CD4-positive, alpha-beta T cell treated with Interleukin-10 for 1 hour (primary cell): ENCODE measurements at regions not wholly inside any gene's neighbourhood (a gene's known extent, or its start where the extent isn't known, plus 50 kb on each side); places are given as distances from the start of the nearest gene placed in this dataset.

Experiments used
- DNase-seq: peaks from one replicate; pipeline ENCODE4 v3.0.0-alpha.2; 2020

DNA sequence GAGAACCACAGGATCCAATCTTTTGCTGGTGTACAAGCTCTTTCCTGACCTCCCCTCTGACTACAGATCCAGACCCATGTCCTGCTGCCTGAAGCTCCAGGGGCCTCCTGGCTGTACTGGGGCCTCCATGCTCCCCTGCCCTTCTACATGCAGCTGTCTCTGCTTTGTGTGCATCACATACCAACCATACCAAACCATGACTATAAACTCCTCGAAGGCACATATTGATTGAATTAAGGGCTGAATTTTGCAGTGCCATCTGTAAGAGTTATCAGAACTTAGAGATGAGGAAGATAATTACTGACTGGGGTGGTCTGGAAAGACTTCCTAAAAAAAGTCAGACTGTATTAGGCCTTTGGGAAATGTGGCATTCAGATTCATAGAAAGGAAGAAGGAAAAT, 139.9 kb upstream of the CXCR4 start:
- DNase-seq, result no peak

DNA sequence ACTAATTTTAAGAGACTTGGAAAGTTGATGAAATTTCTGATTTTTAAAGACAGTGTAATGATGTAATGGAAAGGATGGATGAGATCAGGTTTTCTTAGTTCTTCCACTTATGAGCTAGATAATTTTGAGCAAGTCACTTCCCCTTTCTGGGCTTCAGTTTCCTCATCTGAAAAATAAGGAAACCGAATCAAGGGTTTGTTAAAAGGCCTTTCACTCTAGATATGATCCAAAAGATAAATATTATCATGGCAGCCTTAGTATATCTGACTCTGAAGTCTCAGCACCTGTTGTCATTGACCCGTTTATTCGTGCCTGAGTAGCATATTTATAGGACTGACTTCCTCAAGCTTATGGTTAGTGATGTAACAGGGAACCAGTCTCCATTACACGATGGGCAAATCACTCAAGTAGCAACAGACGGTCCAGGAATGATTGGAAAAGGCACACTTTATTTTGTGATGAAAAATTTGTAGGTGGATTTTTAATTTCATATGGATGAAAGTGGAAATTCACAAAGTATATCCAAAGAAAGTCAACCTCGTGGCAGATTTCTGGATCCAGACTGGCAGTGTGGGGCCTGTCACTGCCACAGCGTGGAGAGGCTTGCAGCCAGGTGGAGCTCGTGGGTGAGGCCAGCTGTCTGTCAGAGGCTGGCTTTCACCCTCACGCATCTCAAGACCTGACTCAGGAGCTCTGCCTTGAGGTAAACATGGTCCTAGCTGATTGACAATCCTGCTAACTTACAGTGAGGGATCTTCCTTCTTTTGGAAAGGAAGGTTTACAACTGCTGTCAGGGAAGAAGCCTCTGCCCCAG, 137.9 kb upstream of the CXCR4 start:
- no peak for DNase-seq

DNA sequence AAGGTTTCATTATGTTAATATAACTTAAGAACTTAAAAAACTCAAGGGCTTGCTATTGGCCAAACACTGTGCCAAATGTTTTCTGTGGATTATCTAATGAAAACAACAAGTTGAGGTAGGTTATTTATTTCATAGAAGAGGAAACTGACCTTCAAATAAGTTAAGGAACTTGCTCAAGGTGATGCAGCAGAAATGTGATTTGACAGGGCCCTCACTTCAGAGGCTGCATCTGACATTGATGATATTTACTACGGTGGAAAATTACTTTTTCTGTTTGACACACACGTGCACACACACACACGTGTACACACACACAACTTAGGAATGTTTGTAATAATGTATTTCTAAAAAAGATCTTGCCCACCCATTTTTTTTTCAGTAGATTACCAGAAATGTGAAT, 137.2 kb upstream of the CXCR4 start:
- DNase-seq, result no peak

DNA sequence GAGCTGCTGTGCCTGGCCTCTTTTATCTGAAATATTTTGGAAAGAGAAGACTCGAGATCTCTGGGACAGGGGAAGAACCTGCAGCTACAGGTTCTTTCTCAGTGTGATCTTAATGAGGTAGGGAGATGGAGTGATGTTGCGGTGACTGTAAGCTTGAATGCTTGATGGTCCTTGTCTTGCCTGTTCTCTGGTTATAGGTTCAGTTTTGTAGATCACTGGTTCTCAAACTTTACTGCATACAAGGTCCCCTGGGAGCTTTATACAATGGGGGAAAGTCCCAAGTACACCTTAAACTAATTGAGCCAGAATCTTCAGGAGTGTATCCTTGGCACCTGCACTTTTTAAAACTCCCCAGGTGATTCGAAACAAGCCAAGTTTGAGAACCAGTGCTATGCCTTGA, 136.7 kb upstream of the CXCR4 start:
- DNase-seq, result no peak

DNA sequence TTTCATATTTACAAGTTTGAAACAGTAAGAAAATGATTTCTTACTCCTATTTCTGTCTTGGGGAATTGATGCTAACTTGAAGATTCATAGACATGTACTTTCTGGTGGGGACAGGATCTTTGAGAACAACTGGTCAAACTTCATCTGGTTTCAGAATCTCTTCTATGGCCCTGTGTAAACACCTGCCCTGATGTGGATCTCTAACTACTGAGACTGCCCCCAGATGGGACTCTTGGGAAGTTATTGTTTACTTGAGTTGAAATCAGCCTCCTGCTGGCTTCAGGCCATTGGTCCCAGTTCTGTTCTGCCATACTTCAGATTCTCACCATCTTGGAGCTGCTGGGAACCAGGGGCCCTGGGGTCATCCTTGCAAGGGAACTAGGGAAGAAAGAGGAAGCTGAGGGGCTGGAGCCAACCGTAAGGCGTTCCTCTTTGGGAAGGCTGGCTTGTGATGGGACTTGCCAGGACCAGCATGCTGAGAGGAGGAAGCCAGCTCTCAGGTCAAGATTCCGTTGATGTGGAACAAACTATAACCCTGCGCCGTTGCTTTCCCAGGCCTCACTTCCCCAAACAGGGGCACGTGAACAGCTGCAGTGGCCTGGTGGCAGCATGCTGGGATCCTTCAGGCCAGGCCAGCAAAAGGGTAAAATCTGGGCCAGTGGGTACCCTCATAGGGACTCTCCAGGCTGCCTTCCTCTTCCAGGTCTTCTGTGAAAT, 135.5 kb upstream of the CXCR4 start:
- no peak for DNase-seq

DNA sequence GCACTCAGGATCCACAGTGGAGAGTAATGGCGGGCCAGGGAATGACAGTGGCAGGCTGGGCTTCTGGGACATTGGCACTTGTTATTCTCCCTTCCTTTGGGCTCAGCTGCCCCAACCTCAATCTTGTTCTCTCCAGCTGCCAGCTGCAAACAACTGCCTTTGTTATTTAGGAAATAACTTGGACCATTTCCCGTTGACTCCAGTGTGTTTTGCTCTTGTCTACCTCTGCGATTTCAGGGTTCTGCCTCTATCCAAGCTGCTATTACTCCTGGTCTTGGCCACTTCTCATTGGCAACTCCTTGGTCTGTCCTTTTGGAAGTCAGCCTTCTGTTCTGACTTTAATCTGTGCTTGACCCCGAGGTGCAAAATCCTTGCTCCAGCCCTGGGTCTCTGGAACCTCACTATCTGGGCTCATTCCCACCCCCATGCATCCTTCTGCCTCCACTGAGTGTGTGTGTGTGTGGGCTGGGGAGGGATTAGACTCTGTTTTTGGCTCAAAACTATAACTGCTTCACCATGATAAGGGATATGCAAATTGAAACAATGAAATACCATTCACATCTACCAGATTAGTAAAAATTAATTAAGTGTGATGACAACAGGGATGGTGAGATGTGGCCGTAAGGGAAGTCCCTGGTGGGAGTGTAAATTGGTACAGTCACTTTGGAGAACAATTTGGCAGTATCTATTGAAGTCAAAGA, 134.1 kb upstream of the CXCR4 start:
- no peak for DNase-seq

DNA sequence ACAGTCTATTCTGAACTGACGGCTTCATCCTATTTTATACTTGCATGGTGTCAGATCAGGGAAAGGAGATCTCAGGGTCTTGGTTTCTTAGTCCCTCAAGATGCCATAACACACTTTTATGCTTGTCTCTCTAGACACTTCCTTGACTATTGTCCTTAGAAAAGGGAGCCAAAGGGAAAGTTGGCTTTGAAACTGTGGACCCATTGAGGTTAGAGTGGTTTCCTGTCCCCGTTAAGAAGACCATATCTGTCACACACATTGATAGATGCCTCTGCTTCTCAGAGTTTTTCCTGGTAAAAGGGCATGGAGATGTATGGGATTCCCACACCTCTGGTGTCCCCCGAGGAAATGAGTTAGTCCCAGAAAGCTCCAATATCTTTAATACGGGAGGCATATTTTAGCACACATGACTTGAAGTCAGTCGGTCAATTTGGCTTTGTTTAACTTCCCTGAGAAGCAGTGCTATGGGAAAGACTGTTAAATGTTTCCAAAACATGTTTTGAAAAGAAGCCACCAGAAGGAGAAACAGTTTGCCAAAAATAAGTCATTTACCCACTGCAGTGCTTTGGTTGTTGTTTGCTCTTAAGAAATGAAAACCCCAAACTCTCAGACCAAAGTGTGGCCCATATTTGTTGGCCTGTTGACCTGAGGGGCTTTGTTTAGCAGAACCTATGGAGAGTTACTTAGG, 133.4 kb upstream of the CXCR4 start:
- DNase-seq, result no peak

DNA sequence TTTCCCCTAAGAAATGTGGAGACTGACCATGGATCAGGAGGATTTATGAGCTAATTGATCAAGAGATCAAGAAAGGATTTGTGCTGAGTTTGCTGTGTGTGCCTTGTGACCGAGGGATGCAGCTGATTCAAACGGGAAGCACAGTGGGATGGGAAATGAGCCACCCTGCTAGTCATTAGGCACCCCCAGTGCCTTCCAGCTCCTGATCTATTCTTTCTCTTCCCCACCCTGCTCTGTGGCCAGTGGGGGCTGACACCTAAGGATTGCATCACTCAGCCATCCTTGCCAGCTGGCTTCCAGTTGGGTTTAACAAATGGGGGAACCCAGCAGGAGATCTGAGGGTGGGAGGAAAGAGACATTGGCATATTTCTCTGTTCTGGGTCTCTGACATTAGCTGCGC, 132.2 kb upstream of the CXCR4 start:
- DNase-seq, result no peak

DNA sequence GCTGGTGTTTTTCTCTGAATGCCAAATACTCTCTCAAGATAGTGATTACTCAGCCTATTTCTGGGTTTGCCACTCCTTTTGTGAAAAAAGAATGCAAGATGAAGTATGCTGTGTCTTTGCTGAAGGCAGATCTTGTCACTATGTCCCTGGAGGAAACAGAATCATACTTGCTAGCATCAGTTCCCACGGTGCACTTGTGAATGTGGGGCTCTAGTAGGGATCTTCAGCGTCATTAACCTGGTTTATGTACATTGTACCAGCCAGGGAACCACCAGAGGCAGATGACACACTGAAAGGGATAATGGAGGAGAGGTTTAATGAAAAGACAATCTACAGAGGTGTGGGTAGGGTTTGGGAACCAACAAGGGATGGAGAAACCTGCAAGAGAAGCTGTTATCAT, 131.0 kb upstream of the CXCR4 start:
- DNase-seq, result no peak

DNA sequence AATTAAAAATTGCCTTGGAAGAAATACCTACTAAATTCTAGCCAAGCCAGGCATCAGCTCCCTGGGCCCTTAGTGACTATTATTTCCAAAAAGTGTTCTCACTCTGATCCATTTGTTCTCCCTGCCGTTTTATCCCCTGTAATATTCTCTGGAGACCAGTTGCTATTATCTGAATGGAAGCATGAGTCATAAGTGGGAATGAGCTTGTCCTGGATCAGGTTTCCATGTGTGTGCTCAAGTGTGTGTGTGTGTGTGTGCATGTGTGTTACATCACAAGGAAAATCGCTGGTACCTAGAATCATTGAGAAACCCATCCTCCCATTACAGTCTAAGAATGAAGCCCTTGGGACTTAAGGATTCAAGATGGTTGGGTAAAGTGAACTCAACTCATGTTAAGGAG, 130.3 kb upstream of the CXCR4 start:
- DNase-seq, result no peak

DNA sequence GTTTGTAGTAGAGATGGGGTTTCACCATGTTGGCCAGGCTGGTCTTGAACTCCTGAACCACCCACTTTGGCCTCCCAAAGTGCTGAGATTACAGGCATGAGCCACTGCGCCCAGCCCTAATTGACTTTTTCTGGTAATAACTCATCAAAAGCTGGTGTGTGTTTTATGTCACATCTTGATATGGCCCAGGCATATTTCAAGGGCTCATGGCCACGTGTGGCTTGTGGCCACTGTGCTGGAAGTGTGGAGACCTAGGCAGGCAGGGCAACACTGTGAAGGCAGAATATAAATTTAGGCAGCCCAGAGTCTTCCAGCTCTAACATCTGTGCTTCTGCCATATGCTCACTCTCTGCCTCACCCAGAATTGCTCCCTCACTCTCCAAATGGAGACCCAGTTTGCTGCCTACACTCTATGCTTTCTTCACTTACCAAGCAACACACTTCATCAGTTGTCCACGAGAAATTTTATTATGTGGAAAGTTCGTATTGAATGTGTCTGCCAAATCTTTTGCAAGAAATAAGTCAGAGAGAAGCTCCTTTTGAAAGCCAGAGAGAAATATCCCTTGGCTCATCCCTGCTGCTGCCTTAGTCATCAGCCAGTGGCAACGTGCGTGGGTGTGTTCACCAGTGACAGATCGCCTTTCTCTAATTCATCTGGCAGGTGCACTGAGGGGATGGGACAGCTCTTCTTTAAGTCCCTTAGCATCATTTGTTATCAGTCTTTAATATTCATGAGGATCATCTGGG, 129.4 kb upstream of the CXCR4 start:
- DNase-seq, result no peak

DNA sequence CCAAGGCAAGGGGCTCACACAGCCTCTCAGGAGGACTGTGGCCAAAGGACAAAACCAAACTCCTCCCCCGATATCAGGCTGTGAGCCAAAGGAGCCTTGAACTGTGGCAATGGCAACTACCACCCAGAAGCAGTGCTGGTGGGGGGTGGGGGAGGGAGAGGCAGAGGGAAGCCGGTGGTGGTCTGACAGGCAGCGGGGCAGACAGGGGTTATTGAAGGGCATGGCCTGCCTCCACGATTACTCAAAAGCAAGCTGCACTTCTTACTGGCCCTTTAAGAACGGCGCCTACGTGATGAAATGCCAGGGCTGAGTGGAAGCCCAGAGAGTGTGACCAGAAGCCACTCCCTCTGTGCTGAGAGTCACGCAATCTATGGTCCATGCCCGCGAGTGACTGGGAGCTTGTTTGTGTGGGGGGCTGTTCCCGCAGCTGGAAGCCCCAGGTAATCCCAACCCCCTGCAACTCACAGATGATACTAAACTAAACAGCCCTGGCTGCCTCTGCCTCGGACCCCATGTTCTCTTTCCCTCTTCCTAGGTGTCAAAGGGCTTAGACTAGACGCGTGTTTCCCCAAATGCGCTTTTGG, 128.2 kb upstream of the CXCR4 start:
- DNase-seq, result no peak

DNA sequence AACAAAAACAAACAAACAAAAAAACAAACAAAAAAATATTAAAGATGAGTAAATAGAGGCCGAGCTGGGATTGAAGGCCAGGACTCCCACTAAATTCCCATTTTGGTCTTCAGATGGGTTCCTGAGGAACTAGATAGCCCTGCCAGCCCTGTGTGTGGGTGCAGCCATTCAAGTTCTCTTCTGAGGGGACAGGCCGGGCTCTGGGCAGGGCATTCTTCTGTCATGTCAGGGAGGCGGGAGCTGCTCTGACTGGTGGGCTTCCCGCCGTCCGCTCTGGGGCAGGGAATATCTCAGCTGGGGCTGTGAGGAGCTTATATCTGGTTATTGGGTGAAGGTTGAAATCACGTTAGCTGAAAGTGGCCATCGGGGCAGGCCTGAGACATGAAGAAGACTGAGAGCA, 127.3 kb upstream of the CXCR4 start:
- no peak for DNase-seq

DNA sequence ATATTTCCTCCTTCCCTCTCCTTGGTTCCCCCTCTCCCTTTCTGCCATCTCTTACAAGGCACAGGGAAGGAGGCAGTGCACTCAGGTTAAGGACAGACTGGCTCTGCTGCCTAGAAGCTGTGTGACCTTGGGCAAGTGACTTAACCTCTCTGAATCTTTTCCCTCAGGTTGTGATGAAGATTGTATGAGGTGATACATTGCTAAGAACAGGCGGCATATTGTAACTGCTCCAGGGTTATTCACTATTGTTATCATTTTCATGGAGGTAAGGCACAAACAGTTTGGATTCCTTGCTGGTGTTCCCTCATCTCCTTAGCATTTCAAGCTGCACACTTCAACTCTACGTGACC, 126.6 kb upstream of the CXCR4 start:
- no peak for DNase-seq

DNA sequence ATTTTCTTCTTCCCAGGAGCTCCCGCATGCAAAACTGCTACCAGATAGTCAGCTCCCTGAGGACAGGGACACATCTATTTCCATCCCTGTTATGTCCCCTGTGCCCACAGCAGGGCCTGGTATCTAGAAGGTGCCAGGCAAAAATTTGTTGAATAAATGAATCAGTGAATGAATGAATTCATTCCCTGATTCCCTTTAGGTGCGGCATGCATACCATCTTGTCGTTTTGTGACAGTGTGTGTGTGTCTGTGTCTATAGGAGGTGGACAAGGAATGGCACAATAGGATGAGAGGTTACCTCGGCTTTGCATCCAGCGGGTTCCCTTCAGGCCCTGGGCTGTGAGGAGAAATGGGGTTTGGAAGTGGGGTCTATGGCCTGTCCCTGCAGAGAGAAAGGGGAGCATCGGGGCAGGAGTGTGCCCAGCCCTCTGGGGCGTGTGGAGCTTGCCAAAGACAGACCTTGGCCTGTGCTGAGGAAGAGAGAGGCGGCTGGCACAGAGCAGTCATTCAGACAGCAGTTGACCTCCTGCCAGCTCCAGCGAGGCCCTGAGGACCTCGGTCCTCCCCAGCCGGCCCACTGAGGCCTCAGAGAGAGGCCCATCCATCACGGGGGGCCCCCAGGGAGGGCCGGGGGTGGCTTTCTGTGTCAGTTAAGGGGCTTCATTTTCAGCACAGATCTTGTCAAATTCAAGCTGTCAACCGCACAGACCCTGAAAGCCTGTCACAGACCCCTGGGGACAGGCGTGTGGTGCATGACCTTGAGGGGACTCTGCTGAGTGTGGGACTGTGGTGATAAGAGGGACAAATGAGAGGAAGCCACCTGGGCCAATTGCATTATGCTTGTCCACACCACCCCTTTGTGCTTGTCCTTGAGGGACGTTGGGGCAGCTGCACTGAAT, 125.9 kb upstream of the CXCR4 start:
- DNase-seq, result no peak

DNA sequence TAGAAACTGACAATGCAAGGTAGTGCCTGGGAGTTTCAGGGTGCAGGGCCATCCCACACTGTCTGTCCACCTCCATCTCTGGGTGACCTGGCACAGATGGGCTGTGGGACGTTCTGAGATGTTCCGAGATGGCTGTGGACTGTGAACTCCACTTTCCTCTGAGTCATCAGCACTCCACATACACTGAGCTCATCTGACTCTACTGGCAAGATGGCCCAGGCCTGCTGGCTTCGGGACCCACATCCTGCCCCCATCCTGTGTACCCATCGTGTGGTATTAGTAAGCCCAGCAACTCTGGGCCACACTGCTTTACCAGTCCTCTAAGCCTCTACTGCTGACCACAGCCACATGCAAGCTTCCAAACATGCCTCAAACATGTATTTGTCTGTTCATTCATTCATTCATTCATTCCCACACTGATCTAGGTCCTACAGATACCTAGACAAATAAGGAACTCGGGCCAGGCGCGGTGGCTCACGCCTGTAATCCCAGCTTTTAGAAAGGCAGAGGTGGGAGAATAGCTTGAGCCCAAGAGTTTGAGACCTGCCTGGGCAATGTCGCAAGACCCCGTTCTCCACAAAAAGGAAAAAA, 124.8 kb upstream of the CXCR4 start:
- peak; percentile 62 for DNase-seq

DNA sequence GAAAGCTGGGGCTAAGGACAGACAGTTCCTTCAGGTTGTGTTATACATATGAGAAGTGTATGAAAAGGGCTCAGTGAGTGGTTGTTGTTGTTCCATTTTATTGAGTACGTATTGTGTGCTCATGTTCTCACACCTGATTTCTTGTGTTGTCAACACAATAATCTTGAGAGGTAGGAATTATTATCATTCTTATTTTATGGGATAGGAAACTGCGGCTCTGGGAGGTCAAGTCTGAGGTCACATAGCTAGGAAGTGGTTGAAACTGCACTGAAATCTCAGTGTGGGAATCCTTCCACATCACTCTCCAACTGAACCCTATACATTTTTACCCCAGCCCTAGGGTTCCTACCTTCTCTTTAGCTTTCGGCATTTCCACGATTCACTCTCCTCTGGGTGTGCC, 124.2 kb upstream of the CXCR4 start:
- no peak for DNase-seq

DNA sequence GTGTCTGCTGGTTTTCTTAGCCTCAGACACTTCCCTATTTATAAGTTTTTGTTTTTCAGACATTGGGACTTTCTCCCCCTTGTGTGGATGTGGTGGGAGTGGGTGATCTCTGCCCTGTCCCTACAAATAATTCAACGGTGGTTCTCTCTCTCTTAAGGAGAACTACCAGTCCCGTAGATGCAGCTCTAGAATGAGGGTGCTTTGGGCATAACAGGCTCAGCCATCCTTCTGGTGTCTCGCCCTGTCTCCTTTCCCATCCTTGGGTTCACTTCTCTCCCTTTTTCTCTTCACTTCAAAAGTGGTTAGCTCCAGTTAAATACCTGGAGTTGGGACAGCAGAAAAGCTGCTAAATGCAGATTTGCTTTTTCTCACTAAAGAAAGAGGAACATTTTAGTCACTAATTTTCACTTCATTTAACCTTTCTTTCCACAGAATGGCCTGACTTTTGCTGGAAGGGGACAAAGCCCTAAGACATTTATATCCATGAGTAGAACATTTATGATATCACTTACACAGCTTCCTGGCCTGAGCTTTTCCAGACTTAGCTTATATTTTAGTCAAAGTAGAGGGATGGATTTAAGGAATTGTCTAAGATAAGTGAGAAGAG, 121.2 kb upstream of the CXCR4 start:
- DNase-seq, result no peak

DNA sequence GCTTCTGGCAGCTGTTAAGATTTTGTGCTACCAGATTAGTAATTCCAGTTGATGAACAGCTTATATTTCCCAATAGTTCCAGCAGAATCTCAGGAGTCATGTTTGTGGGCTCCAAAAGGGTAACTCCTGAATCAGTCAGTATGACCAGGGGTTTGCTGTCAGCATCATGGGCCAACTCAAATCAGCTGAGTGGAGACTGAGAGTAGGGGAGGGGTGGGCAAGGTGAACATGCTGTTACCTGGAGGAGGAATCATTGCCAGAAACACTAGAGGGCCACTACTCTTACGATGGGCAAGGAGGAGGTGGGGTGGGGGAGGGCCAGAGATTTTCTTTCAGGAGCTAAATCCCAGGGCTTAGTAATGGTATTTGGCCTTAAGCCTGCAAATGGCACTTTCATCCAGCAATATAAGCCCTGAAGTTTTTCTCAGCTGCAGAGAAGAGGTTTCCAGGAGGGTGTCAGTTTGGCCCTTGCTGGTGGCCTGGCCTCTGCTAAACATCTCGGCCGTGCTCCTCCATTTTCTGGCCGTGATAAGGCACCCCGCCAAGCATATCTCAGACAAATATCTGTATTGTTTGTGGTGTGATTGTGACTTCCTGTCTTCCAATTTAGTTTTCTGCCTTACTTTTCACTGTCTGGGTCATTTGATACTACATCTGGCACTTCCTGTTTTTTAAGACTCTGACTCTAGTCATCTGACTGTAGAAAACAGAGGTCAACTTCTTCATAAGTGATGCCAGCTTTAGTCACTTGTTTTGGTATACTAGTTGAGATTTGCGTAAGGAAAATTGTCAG, 120.5 kb upstream of the CXCR4 start:
- DNase-seq, result peak; percentile 76

DNA sequence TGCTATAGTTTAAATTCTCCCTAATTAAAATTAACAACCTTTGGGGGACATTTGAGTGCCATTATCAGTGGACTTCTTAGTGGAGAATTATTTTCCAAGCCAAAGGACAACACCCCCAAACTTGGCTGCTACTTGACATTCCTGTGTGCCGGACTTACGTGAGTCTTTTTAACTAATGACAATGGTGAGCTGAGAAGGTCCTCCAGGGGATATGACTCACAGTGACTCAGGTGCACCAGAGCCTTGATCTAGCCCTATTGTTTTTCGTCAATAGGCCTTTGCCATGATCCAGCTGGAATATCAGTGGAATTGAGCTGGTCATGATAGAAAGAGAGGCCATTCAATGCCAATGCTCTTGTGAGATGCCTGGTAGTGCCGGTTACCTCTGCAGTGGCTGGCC, 118.1 kb upstream of the CXCR4 start:
- DNase-seq, result no peak
